ENCODE measurements at regions not wholly inside any gene's neighbourhood (a gene's known extent, or its start where the extent isn't known, plus 50 kb on each side); places are given as distances from the start of the nearest gene placed in this dataset.

GRCh38 chr2:21539685-21540084 is 415.9 kb downstream of the TDRD15 start:
- no peak for TF ChIP-seq CTCF (IDR thresholded peaks at IDR 0.05; ENCODE audit: borderline replicate concordance, extremely low read depth, low read length, poor library complexity, severe bottlenecking)
- TF ChIP-seq EZH2 (IDR thresholded peaks at IDR 0.05; ENCODE audit: borderline replicate concordance, low read depth, low read length, severe bottlenecking): no peak

Data from DND-41 (cell line).